Renal cortex interstitium (tissue), 11 donors: ENCODE measurements at regions not wholly inside any gene's neighbourhood (a gene's known extent, or its start where the extent isn't known, plus 50 kb on each side); places are given as distances from the start of the nearest gene placed in this dataset.
"Not testable (repeated sequence)": the region's sequence is repeated elsewhere in the genome, so short reads cannot be mapped to it uniquely, and the experiment has no call there.

Experiments
- DNase-seq, 11 donors: peaks; one replicate each; pipeline ENCODE4 v3.0.0-alpha.2; 2013; ENCODE audit warnings: low read depth in 9 of 11, low spot score in 4 of 11; ENCODE audit errors: extremely low read depth in 1 of 11

DNA sequence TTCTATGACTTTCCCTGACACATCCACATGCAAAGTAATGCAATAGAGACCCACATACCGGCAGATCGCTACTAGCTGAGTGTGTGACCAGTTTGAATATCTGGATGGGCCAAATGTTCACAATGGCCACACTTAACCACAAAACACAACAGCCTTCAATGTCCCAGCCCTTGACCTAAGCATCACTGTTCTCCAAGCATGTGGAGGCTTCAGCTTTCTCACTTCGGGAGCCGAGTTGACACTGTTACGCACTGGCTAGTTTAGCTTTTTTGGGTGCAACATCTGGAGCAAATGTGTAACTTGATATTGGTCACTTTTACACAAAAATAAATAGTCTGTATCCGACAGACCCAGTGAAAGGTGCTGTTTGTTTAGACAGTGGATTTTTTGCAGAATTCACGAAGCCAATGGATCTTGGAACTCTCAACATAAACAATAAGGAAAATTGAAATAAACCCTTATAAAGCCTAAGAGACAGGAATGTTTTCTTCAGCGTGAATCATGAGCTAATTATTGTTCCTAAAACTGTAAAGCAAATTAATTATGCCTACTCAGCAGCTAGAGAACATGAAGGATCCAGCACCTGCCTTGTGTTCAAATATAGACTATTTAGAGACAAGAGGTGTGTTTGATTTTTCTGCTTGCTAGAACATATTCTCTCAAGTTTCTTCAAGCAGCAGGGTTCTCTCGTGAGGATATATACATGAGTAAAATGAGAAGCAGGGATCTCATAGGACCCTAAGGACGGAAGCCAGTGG lies 117.6 kb upstream of the JCAD start:
- no peak for DNase-seq

DNA sequence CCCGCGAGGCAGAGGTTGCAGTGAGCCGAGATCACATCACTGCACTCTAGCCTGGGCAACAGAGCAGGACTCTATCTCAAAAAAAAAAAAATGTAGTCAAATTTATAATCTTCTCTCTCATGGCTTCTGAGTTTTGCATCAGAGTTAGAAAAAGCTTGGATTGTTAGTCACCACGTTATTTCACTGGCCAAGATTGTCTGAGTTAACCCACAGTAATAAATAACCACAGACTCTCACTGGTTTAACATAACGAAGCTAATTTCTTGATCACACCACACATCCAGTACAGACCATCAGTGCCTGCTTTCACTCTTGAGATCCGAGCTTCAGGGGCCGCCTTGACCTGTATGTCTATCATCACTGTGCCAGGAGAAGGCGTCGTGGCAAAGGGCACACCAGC lies 116.8 kb upstream of the JCAD start:
- no peak for DNase-seq

- no peak for DNase-seq
Observed at GRCh38 chr10:30172673-30173072, 113.3 kb upstream of the JCAD start.

- no peak for DNase-seq
Observed at GRCh38 chr10:30172091-30172490, 112.7 kb upstream of the JCAD start.

DNA sequence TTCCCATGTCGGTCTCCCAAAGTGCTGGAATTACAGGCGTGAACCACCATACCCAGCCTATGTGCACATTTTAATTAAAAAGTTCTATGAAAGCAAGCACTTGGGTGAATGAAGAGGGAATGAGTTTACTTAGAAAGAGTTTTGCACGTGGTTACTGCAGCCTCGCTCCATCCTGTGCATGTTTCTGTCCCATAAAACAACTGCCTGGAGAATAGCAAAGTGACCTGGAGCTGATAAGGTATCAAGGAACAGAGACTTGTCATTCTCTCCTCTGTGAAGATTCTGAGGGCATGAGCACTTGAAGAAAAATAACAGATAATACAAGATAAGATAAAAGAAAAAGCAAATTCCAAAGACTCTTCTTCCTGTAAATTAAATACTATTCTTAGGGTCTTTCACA lies 112.2 kb upstream of the JCAD start:
- no peak for DNase-seq

GRCh38 chr10:30170814-30171213 lies 111.4 kb upstream of the JCAD start:
- DNase-seq, result no peak

GRCh38 chr10:30170146-30170545 lies 110.8 kb upstream of the JCAD start:
- no peak for DNase-seq

DNA sequence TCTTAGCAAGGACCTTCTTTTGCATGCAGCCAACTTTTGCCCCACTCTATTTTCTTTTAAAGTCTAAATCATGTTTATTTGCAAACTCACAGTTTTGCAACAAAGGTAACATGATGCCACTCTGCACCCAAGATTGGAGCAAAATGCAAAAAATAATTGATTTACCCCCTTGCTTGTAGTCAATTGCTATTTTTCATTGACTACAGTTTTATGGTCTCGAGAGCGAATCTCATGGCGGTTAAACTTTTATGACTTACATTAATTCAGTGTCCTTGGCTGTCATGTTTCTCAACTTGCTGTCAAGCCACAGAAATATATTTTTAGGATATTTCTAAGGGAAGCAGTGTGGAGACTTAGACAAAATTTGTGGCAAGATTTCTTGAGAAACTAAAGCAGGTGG lies 110.0 kb upstream of the JCAD start:
- no peak for DNase-seq

GRCh38 chr10:30166929-30167328 lies 107.5 kb upstream of the JCAD start:
- DNase-seq, result no peak

DNA sequence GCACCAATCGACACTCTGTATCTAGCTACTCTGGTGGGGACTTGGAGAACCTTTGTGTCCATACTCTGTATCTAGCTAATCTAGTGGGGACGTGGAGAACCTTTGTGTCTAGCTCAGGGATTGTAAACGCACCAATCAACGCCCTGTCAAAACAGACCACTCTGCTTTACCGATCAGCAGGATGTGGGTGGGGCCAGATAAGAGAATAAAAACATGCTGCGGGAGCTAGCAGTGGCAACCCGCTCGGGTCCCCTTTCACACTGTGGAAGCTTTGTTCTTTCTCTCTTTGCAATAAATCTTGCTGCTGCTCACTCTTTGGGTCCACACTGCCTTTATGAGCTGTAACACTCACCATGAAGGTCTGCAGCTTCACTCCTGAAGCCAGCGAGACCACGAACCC lies 104.0 kb upstream of the JCAD start:
- DNase-seq, result not testable (repeated sequence)

GRCh38 chr10:30162796-30163195 lies 103.4 kb upstream of the JCAD start:
- not testable (repeated sequence) for DNase-seq

GRCh38 chr10:30160271-30160982 lies 101.0 kb upstream of the JCAD start:
- DNase-seq, result no peak

DNA sequence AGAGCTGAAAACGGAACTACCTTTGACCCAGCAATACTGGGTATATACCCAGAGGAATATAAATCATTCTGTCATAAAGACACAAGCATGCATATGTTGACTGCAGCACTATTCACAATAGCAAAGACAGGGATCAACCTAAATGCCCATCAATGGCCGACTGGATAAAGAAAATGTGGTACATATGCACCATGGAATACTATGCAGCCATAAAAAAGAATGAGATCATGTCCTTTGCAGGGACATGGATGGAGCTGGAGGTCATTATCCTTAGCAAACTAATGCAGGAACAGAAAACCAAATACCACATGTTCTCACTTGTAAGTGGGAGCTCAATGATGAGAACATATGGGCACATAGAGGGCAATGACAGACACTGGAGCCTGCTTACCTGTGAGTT lies 100.2 kb upstream of the JCAD start:
- DNase-seq, result not testable (repeated sequence)

DNA sequence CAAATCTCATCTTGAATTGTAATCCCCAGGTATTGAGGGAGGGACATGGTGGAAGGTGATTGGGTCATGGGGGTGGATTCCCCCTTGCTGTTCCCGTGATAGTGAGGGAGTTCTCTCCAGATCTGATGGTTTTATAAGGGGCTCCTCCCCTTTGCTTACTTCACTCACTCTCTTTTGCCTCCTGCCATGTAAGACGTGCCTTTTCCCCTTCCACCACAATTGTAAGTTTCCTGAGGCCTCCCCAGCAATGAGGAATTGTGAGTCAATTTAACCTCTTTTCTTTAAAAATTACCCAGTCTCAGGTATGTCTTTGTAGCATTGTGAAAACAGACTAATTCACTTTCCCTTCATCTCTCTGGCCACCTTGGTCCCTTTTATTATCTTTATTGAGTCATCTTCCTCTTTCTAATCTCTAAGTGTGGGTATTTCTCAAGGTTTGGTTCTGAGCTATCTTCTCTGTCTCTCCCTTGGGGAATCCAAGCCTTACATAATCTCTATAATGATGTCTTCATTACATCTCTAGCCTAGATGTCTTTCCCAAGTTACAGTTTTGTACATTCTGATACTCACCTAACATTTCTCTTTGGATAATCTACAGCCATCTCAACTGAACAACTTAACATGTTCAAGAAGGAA lies 99.1 kb upstream of the JCAD start:
- DNase-seq, result no peak

- DNase-seq, result peak in 3 of 11 donors; percentile 6 to 28 (median 19)
Observed at GRCh38 chr10:30155401-30155800, 96.0 kb upstream of the JCAD start.

- no peak for DNase-seq
Observed at GRCh38 chr10:30154561-30154960, 95.2 kb upstream of the JCAD start.

DNA sequence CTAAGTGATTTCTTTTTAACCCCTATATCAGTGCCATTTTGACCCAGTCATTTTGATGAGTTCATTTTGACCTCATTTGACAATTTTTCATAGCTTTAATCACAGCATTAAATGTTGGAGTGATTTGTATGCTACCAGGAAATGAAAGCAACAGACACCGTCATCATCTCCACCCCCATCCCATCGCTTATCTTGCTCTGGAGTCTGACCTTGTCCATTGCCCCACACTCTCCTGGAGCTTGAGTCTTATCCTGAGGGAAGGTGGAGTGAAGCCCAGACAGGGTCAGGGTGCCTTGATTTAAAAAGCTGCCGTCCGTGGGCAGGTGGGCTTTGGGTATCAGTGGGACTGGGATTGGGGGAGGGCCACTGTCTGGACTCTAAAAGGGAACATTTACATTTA lies 94.7 kb upstream of the JCAD start:
- DNase-seq, result no peak

DNA sequence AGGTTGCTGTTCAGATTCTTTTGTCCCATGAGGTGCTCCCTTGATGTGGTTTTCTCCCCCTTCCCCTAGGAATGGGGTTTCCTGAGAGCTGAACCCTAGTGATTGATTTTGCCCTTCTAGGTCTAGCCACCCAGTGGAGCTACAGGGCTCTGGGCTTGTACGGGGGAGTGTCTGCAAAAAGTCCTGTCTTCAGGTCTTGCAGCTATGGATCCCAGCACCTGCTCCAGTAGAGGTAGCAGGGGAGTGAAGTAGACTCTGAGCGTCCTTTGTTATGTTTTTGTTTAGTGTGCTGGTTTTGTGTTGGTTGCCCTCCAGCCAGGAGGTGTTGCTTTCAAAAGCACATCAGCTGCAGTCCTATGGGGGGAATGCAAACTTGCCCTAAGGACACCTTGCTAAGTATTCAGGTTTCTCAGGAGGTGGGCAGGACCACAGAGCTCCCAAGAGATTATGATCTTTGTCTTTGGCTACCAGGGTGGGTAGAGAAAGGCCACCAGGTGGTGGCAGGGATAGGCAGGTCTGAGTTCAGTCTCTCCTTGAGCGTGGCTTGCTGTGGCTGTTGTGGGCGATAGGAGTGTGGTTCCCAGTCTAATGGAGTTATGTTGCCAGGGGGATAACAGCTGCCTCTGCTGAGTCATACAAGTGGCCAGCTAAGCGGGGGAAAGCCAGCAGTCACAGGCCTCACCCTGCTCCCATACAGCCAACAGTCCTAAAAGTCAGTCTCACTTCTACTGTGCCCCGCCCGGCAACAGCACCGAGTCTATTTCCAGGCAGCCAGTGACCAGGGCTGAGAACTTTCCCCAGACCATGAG lies 92.4 kb upstream of the JCAD start:
- DNase-seq, result no peak

- DNase-seq, result no peak
Observed at GRCh38 chr10:30141423-30141822, 82.0 kb upstream of the JCAD start.
